ENCODE measurements at regions not wholly inside any gene's neighbourhood (a gene's known extent, or its start where the extent isn't known, plus 50 kb on each side); places are given as distances from the start of the nearest gene placed in this dataset.

DNA sequence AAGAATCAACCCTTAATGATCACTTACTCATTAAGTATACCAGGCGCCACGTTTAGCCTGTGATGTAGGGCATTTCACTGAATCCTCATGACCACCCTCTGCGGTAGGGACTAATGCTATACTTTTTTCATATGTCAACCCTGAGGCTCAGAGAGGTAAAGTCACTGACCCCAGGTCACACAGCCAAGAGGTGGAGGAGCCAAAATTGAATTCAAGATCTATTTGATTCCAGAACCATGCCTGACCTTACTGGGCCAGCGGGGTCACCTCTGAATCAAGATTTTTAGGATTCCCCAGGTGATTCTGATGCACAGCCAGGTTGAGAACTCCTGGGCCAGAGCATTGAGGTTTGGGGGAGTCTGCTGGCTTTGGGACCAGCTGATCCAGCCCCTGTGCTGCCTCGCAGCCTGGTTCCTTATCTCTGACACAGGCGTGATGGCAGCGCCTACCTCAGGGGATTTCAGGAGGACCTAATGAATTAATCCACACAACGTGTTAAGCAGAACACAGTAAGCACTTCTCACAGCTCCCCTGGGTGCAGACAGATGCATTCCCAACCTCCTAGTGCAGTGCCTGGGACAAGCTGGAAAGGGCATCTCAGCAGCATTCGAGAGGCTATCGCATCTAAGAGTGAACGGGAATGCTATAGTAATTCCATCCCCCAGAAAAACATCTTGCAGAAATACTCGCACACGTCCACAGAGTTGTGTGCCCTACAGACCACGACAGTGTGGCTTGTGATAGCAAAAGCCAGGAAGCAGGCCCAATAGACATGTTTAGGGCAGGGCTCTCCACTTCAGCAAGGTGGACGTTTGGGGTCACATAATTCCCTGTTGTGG is 101.4 kb upstream of the PTPN1 start:
- no peak overlapping the region for H3K27ac Mint-ChIP-seq
- no peak overlapping the region for H3K4me3 Mint-ChIP-seq
- ATAC-seq = no peak
- H3K27me3 Mint-ChIP-seq = peaks cover 35% of the 10 kb centered on the region
- peaks cover 3% of the 10 kb centered on the region for H3K9me3 Mint-ChIP-seq
- H3K36me3 Mint-ChIP-seq = no peaks in the 10 kb centered on the region
- H3K4me1 Mint-ChIP-seq = no peaks in the 10 kb centered on the region

- Mint-ChIP-seq H3K27me3 (peaks cover 28% of the 10 kb centered on the region), H3K9me3 (peaks cover 3% of the 10 kb centered on the region), H3K4me3 (no peak overlapping the region), H3K27ac (no peak overlapping the region), H3K36me3 (no peaks in the 10 kb centered on the region), H3K4me1 (no peaks in the 10 kb centered on the region)
- ATAC-seq = no peak
Observed at GRCh38 chr20:50409495-50409894, 100.7 kb upstream of the PTPN1 start.

GRCh38 chr20:50410343-50410742 is 99.8 kb upstream of the PTPN1 start:
- Mint-ChIP-seq H3K27me3 (peaks cover 26% of the 10 kb centered on the region), H3K4me1 (no peaks in the 10 kb centered on the region), H3K27ac (no peak overlapping the region), H3K36me3 (no peaks in the 10 kb centered on the region), H3K4me3 (no peak overlapping the region), H3K9me3 (peaks cover 3% of the 10 kb centered on the region)
- ATAC-seq = no peak

DNA sequence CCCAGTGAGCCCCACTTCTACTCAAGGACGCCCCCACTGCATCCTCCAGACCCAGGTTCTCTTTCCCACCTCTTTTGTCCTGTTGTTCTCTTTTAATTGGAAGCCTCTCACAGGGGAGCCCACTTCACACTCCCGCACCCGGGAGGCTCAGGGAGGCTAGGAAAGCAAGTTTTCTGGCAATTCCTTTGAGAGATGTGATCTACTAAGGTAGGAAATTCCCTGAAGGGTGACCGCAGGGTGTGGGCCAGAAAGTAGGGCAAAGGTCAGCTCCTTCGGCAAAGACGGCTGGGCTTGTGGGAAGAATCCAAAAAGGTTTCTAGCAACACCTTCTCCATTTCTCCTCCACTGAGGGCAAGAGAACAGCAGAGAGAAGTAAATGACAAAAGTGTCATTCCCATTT is 98.1 kb upstream of the PTPN1 start:
- H3K36me3 Mint-ChIP-seq = no peaks in the 10 kb centered on the region
- ATAC-seq = no peak
- H3K9me3 Mint-ChIP-seq = peaks cover 3% of the 10 kb centered on the region
- H3K4me3 Mint-ChIP-seq = no peak overlapping the region
- peaks cover 29% of the 10 kb centered on the region for H3K27me3 Mint-ChIP-seq
- no peak overlapping the region for H3K27ac Mint-ChIP-seq
- no peaks in the 10 kb centered on the region for H3K4me1 Mint-ChIP-seq

- H3K4me1 Mint-ChIP-seq = no peaks in the 10 kb centered on the region
- no peak overlapping the region for H3K4me3 Mint-ChIP-seq
- no peak overlapping the region for H3K27ac Mint-ChIP-seq
- peaks cover 3% of the 10 kb centered on the region for H3K9me3 Mint-ChIP-seq
- H3K27me3 Mint-ChIP-seq = peaks cover 30% of the 10 kb centered on the region
- no peak for ATAC-seq
- no peaks in the 10 kb centered on the region for H3K36me3 Mint-ChIP-seq
Observed at GRCh38 chr20:50412499-50412898, 97.7 kb upstream of the PTPN1 start.

- H3K36me3 Mint-ChIP-seq = no peaks in the 10 kb centered on the region
- peaks cover 36% of the 10 kb centered on the region for H3K27me3 Mint-ChIP-seq
- H3K27ac Mint-ChIP-seq = no peak overlapping the region
- no peaks in the 10 kb centered on the region for H3K4me1 Mint-ChIP-seq
- H3K4me3 Mint-ChIP-seq = no peak overlapping the region
- no peak for ATAC-seq
- peaks cover 3% of the 10 kb centered on the region for H3K9me3 Mint-ChIP-seq
Observed at GRCh38 chr20:50413088-50413500, 97.1 kb upstream of the PTPN1 start.

DNA sequence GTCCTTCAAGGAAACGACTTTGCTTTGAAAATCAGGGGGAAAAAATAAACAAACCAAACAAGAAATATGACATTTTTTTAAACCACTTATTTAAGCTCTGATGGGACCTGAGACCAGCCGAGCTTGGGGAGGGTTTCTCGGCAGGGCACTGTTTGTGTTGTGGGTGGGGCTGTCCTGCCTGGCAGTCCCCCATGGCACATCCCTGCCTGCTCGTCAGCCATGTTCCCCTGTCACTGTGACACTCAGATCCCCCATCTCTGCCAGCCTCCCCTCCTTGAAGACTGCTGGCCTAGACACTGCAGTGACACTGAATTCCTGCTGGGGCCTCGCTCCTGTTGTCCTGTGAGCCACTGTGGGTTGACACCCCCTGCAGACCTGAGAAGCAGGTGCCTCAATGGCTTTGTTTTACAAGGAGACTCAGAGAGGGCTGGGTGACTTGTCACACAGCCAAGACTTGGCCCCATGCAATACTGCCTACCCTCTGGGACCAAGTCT is 95.1 kb upstream of the PTPN1 start:
- Mint-ChIP-seq H3K36me3 (no peaks in the 10 kb centered on the region), H3K27ac (no peak overlapping the region), H3K4me3 (no peak overlapping the region), H3K4me1 (no peaks in the 10 kb centered on the region), H3K9me3 (peaks cover 10% of the 10 kb centered on the region), H3K27me3 (peaks cover 48% of the 10 kb centered on the region)
- no peak for ATAC-seq

DNA sequence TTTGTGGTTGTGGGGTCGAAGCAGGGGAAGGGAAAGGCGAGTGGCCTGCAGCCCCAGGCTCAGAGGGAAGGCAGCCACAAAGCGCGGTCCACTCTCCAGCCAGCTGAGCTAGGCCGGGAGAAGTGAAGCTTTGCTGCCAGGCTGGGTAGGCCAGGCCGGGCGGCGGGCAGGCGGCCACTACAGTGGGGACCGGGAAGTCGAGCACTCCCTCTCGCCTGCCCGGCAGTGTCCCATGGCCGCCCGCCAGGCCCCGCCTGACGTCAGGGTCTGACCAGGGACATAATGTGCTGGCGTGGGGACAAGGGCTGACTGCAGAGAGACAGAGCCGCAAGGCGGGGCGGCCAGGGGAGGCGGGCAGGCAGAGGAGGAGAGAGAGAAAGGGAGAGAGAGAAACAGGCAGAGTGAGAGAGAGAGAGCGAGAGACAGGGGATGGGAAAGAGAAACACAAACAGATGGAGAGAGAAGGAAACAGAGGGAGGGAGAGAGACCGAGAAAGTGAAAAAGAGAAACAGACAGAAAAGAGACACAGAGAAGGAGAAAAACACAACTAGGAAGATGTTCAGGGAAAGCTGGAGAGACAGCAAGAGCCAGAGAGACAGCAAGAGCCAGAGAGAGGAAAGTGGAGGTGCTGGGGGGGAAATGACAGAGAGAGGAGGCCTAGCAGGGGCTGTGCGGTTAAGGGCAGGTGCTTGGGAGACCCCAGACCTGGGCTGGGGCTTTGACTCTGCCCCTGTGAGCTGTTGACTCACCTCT is 94.5 kb upstream of the PTPN1 start:
- peaks cover 43% of the 10 kb centered on the region for H3K27me3 Mint-ChIP-seq
- H3K4me1 Mint-ChIP-seq = no peaks in the 10 kb centered on the region
- H3K4me3 Mint-ChIP-seq = no peak overlapping the region

GRCh38 chr20:50416269-50417022 is 93.7 kb upstream of the PTPN1 start:
- Mint-ChIP-seq H3K36me3 (no peaks in the 10 kb centered on the region), H3K27ac (no peak overlapping the region), H3K27me3 (peaks cover 43% of the 10 kb centered on the region), H3K4me3 (no peak overlapping the region), H3K9me3 (peaks cover 7% of the 10 kb centered on the region), H3K4me1 (no peaks in the 10 kb centered on the region)
- ATAC-seq = no peak

More for the DNA sequence above, 94.5 kb upstream of the PTPN1 start:
- Mint-ChIP-seq H3K9me3 (peaks cover 7% of the 10 kb centered on the region), H3K27ac (no peak overlapping the region), H3K36me3 (no peaks in the 10 kb centered on the region)
- peak; percentile 11 for ATAC-seq

DNA sequence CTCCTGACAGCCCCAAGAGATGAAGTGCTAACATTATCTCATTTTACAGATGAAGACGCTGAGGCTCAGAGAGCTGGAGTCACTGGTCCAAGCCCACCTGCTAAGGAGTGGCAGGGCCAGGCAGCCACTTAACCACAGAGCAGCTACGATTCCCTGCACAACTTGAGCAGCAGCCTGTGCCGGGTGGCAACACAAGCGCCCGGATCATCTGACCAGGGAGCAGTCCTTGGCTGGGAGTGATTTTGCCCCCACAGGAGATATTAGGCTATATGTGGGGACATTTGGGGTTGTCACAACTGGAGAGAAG is 93.2 kb upstream of the PTPN1 start:
- no peaks in the 10 kb centered on the region for H3K36me3 Mint-ChIP-seq
- ATAC-seq = no peak

GRCh38 chr20:50417484-50418235 is 92.5 kb upstream of the PTPN1 start:
- no peaks in the 10 kb centered on the region for H3K4me1 Mint-ChIP-seq
- H3K27me3 Mint-ChIP-seq = peaks cover 43% of the 10 kb centered on the region
- no peak for ATAC-seq
- H3K4me3 Mint-ChIP-seq = no peak overlapping the region
- no peak overlapping the region for H3K27ac Mint-ChIP-seq
- H3K9me3 Mint-ChIP-seq = peaks cover 7% of the 10 kb centered on the region
- H3K36me3 Mint-ChIP-seq = no peaks in the 10 kb centered on the region

More for the DNA sequence above, 93.2 kb upstream of the PTPN1 start:
- Mint-ChIP-seq H3K27ac (no peak overlapping the region), H3K9me3 (peaks cover 7% of the 10 kb centered on the region), H3K4me1 (no peaks in the 10 kb centered on the region), H3K4me3 (no peak overlapping the region), H3K27me3 (peaks cover 43% of the 10 kb centered on the region)

GRCh38 chr20:50418890-50419642 is 91.1 kb upstream of the PTPN1 start:
- H3K4me3 Mint-ChIP-seq = no peak overlapping the region
- no peaks in the 10 kb centered on the region for H3K4me1 Mint-ChIP-seq

DNA sequence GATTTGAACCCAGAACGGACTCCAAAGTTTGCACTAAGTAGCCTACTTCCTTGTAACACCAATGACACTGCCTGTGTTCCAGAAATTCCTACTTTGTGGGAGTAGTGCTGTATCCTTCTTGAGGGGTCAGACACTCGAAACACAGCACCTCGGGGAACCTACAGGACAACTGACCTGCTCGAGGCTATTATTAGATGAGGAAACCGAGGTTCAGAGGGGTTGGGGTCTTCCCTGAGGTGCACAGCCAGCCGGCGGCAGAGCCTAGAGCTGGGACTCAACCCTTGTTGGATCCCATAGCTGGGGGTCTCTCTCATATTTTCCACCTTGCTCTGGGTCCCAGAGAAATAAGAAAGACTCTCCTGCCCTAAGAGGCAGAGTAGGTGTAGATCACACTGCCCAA is 89.8 kb upstream of the PTPN1 start:
- no peak overlapping the region for H3K27ac Mint-ChIP-seq
- no peaks in the 10 kb centered on the region for H3K4me1 Mint-ChIP-seq
- no peaks in the 10 kb centered on the region for H3K36me3 Mint-ChIP-seq
- peaks cover 7% of the 10 kb centered on the region for H3K9me3 Mint-ChIP-seq
- peaks cover 53% of the 10 kb centered on the region for H3K27me3 Mint-ChIP-seq
- H3K4me3 Mint-ChIP-seq = no peak overlapping the region
- no peak for ATAC-seq

More at GRCh38 chr20:50418890-50419642, 91.1 kb upstream of the PTPN1 start:
- Mint-ChIP-seq H3K9me3 (peaks cover 7% of the 10 kb centered on the region), H3K27ac (no peak overlapping the region), H3K36me3 (no peaks in the 10 kb centered on the region), H3K27me3 (peaks cover 53% of the 10 kb centered on the region)
- no peak for ATAC-seq
